ENCODE measurements at regions not wholly inside any gene's neighbourhood (a gene's known extent, or its start where the extent isn't known, plus 50 kb on each side); places are given as distances from the start of the nearest gene placed in this dataset.
"Not testable (repeated sequence)": the region's sequence is repeated elsewhere in the genome, so short reads cannot be mapped to it uniquely, and the experiment has no call there.

GRCh38 chr2:16025876-16026640 is 85.7 kb downstream of the MYCN start:
- Histone ChIP-seq H3K36me3 (replicated peaks in 1 of 2; ENCODE audit: control extremely low read depth in 1 of 2, control insufficient read depth in 1 of 2, extremely low read depth in 1 of 2, insufficient read depth in 2 of 2, low read length in 1 of 2) (no peaks in the 10 kb centered on the region), H3K79me2 (ENCODE audit: control insufficient read depth, insufficient read depth, low read length) (no peaks in the 10 kb centered on the region), H4K20me1 (ENCODE audit: control insufficient read depth, insufficient read depth, low read length, poor library complexity, severe bottlenecking) (no peaks in the 10 kb centered on the region), H3K27ac (ENCODE audit: low read length in 2 of 2) (no peak overlapping the region), H3K9me3 (ENCODE audit: control extremely low read depth in 1 of 3, control insufficient read depth in 2 of 3, insufficient read depth in 1 of 3, low read length in 2 of 3) (peaks cover 0 to 14% (median 0%) of the 10 kb centered on the region in 3 donors), H3K9ac (ENCODE audit: low read length) (no peak overlapping the region), H3K4me2 (replicated peaks; ENCODE audit: low read depth, low read length, poor library complexity, severe bottlenecking) (no peak overlapping the region), H3K4me3 (ENCODE audit: control extremely low read depth in 1 of 5, extremely low read depth in 1 of 5, insufficient read depth in 1 of 5, low read depth in 2 of 5, low read length in 4 of 5) (no peak overlapping the region), H2AFZ (ENCODE audit: insufficient read depth, low read depth, low read length, poor library complexity, severe bottlenecking) (no peak overlapping the region), H3K27me3 (replicated peaks in 1 of 4; ENCODE audit: control extremely low read depth in 1 of 4, control insufficient read depth in 3 of 4, insufficient read depth in 4 of 4, low read length in 3 of 4) (no peaks in the 10 kb centered on the region), H3K4me1 (ENCODE audit: control insufficient read depth in 2 of 2, insufficient read depth in 2 of 2, low read length in 2 of 2) (no peaks in the 10 kb centered on the region)
- TF ChIP-seq CTCF (IDR thresholded peaks at IDR 0.05): no peak
- TF ChIP-seq EZH2 (IDR thresholded peaks at IDR 0.05; ENCODE audit: borderline replicate concordance, insufficient read depth, low read depth, low read length, poor library complexity, severe bottlenecking): no peak
- no peak overlapping the region for H3K27ac Mint-ChIP-seq
- intact Hi-C loops (cut with micrococcal nuclease): no loop called here
- H3K27me3 Mint-ChIP-seq: no peaks in the 10 kb centered on the region
- ChIA-PET POLR2A (no interaction called here), CTCF (no interaction called here)
- H3K4me3 Mint-ChIP-seq: no peak overlapping the region
- DNase-seq (no peak), ATAC-seq (ENCODE audit: low read depth) (no peak)
- no peaks in the 10 kb centered on the region for H3K4me1 Mint-ChIP-seq
- 91% methylated on average over 12 of the region's 17 CpGs for WGBS (ENCODE audit: insufficient coverage)
- no peaks in the 10 kb centered on the region for H3K9me3 Mint-ChIP-seq (ENCODE audit: insufficient read depth)

- H4K20me1 ChIP-seq (ENCODE audit: control insufficient read depth, insufficient read depth, low read length, poor library complexity, severe bottlenecking): no peaks in the 10 kb centered on the region
- Mint-ChIP-seq H3K9me3 (ENCODE audit: insufficient read depth) (no peaks in the 10 kb centered on the region), H3K27ac (no peak overlapping the region), H3K4me3 (no peak overlapping the region), H3K4me1 (no peaks in the 10 kb centered on the region), H3K27me3 (no peaks in the 10 kb centered on the region)
- no peaks in the 10 kb centered on the region for H3K4me1 ChIP-seq (ENCODE audit: control insufficient read depth in 2 of 2, insufficient read depth in 2 of 2, low read length in 2 of 2)
- no peak for ATAC-seq (ENCODE audit: low read depth)
- peaks cover 0 to 9% (median 0%) of the 10 kb centered on the region in 3 donors for H3K9me3 ChIP-seq (ENCODE audit: control extremely low read depth in 1 of 3, control insufficient read depth in 2 of 3, insufficient read depth in 1 of 3, low read length in 2 of 3)
- no peaks in the 10 kb centered on the region for H3K36me3 ChIP-seq (replicated peaks in 1 of 2; ENCODE audit: control extremely low read depth in 1 of 2, control insufficient read depth in 1 of 2, extremely low read depth in 1 of 2, insufficient read depth in 2 of 2, low read length in 1 of 2)
- CTCF ChIA-PET: no interaction called here
- 70% methylated on average over 8 of the region's 8 CpGs for whole genome bisulfite sequencing (ENCODE audit: insufficient coverage)
- intact Hi-C loops (cut with micrococcal nuclease): no loop called here
- POLR2A ChIA-PET: no interaction called here
- H3K79me2 ChIP-seq (ENCODE audit: control insufficient read depth, insufficient read depth, low read length): no peaks in the 10 kb centered on the region
- H3K9ac ChIP-seq (ENCODE audit: low read length): no peak overlapping the region
- H3K4me3 ChIP-seq (ENCODE audit: control extremely low read depth in 1 of 5, extremely low read depth in 1 of 5, insufficient read depth in 1 of 5, low read depth in 2 of 5, low read length in 4 of 5): no peak overlapping the region
- H3K4me2 ChIP-seq (replicated peaks; ENCODE audit: low read depth, low read length, poor library complexity, severe bottlenecking): no peak overlapping the region
- no peak overlapping the region for H2AFZ ChIP-seq (ENCODE audit: insufficient read depth, low read depth, low read length, poor library complexity, severe bottlenecking)
- DNase-seq: no peak
- no peak overlapping the region for H3K27ac ChIP-seq (ENCODE audit: low read length in 2 of 2)
- TF ChIP-seq EZH2 (IDR thresholded peaks at IDR 0.05; ENCODE audit: borderline replicate concordance, insufficient read depth, low read depth, low read length, poor library complexity, severe bottlenecking) (no peak), CTCF (IDR thresholded peaks at IDR 0.05) (no peak)
- peaks cover 0 to 2% (median 0%) of the 10 kb centered on the region in 4 experiments for H3K27me3 ChIP-seq (replicated peaks in 1 of 4; ENCODE audit: control extremely low read depth in 1 of 4, control insufficient read depth in 3 of 4, insufficient read depth in 4 of 4, low read length in 3 of 4)
Measured at GRCh38 chr2:16025211-16025875, 85.0 kb downstream of the MYCN start.

GRCh38 chr2:16024628-16025027 is 84.3 kb downstream of the MYCN start:
- H3K79me2 ChIP-seq (ENCODE audit: control insufficient read depth, insufficient read depth, low read length); H3K27ac ChIP-seq (ENCODE audit: low read length in 2 of 2); H3K9me3 ChIP-seq (ENCODE audit: control extremely low read depth in 1 of 3, control insufficient read depth in 2 of 3, insufficient read depth in 1 of 3, low read length in 2 of 3); H3K27ac Mint-ChIP-seq; H3K4me3 ChIP-seq (ENCODE audit: control extremely low read depth in 1 of 5, extremely low read depth in 1 of 5, insufficient read depth in 1 of 5, low read depth in 2 of 5, low read length in 4 of 5); intact Hi-C loops (cut with micrococcal nuclease); H2AFZ ChIP-seq (ENCODE audit: insufficient read depth, low read depth, low read length, poor library complexity, severe bottlenecking); H4K20me1 ChIP-seq (ENCODE audit: control insufficient read depth, insufficient read depth, low read length, poor library complexity, severe bottlenecking); CTCF ChIA-PET; H3K27me3 ChIP-seq (replicated peaks in 1 of 4; ENCODE audit: control extremely low read depth in 1 of 4, control insufficient read depth in 3 of 4, insufficient read depth in 4 of 4, low read length in 3 of 4); H3K27me3 Mint-ChIP-seq; H3K9ac ChIP-seq (ENCODE audit: low read length); H3K36me3 ChIP-seq (replicated peaks in 1 of 2; ENCODE audit: control extremely low read depth in 1 of 2, control insufficient read depth in 1 of 2, extremely low read depth in 1 of 2, insufficient read depth in 2 of 2, low read length in 1 of 2); DNase-seq; H3K4me1 ChIP-seq (ENCODE audit: control insufficient read depth in 2 of 2, insufficient read depth in 2 of 2, low read length in 2 of 2); H3K4me1 Mint-ChIP-seq; H3K4me3 Mint-ChIP-seq; H3K4me2 ChIP-seq (replicated peaks; ENCODE audit: low read depth, low read length, poor library complexity, severe bottlenecking); ATAC-seq (ENCODE audit: low read depth); H3K9me3 Mint-ChIP-seq (ENCODE audit: insufficient read depth); POLR2A ChIA-PET: not testable (repeated sequence)
- 93% methylated on average over 6 of the region's 8 CpGs for WGBS (ENCODE audit: insufficient coverage)

Measured in B cell (primary cell).